Peyer's patch (tissue), 4 donors: ENCODE measurements at regions not wholly inside any gene's neighbourhood (a gene's known extent, or its start where the extent isn't known, plus 50 kb on each side); places are given as distances from the start of the nearest gene placed in this dataset.

Experiments
- DNase-seq, 3 donors: peaks; one replicate each; pipeline ENCODE4 v3.0.0-alpha.2; 2017 to 2019
- H3K27ac ChIP-seq, 4 donors: fragments of 200-600 bp; sonication (generic); one replicate each; pipeline ENCODE4 v1.5.1; 2016 to 2019
- H3K27me3 ChIP-seq, 2 donors: fragments of 200-600 bp; sonication (generic); one replicate each; pipeline ENCODE4 v1.5.1; 2019
- H3K36me3 ChIP-seq, 3 donors: fragments of 200-600 bp; sonication (generic); one replicate each; pipeline ENCODE4 v1.5.1; 2016 to 2019
- H3K4me1 ChIP-seq, 4 donors: fragments of 200-600 bp; sonication (generic); one replicate each; pipeline ENCODE4 v1.5.1; 2016 to 2019
- H3K4me3 ChIP-seq, 4 donors: fragments of 200-600 bp; sonication (generic); 1 replicate in 3 of 4; 2 replicates in 1 of 4; pipeline ENCODE4 v1.5.1; 2016 to 2019; ENCODE audit warnings: mild to moderate bottlenecking in 1 of 4
- H3K9me3 ChIP-seq, 4 donors: fragments of 200-600 bp; sonication (generic); one replicate each; pipeline ENCODE4 v1.5.1; 2016 to 2019; ENCODE audit warnings: mild to moderate bottlenecking in 1 of 4
- CTCF ChIP-seq, 6 experiments: fragments of 450-650 bp in 4 of 6; fragments of 200-600 bp in 2 of 6; sonication (generic) in 1 of 6; IDR thresholded peaks; one replicate each; pipeline ENCODE4 v1.5.1; 2017 to 2019; ENCODE audit warnings: antibody characterized with exemption in 6 of 6, mild to moderate bottlenecking in 3 of 6, moderate library complexity in 1 of 6
- POLR2A ChIP-seq, 2 donors: fragments of 450-650 bp; IDR thresholded peaks; one replicate each; pipeline ENCODE4 v1.5.1; 2017; ENCODE audit warnings: antibody characterized with exemption in 2 of 2, mild to moderate bottlenecking in 2 of 2, moderate library complexity in 2 of 2

GRCh38 chr3:144643771-144644198 is 672.2 kb downstream of the DIPK2A start:
- no peak for DNase-seq
- Histone ChIP-seq H3K27me3 (no peaks in the 10 kb centered on the region), H3K9me3 (no peaks in the 10 kb centered on the region), H3K4me3 (no peak overlapping the region), H3K4me1 (no peaks in the 10 kb centered on the region), H3K27ac (no peak overlapping the region), H3K36me3 (no peaks in the 10 kb centered on the region)
- TF ChIP-seq CTCF (IDR thresholded peaks at IDR 0.05) = no peak
- TF ChIP-seq POLR2A (IDR thresholded peaks at IDR 0.05) = no peak

GRCh38 chr3:144645300-144645699 is 673.7 kb downstream of the DIPK2A start:
- Histone ChIP-seq H3K27me3 (no peaks in the 10 kb centered on the region), H3K4me1 (no peaks in the 10 kb centered on the region), H3K36me3 (no peaks in the 10 kb centered on the region), H3K4me3 (no peak overlapping the region), H3K27ac (no peak overlapping the region), H3K9me3 (no peaks in the 10 kb centered on the region)
- TF ChIP-seq POLR2A (IDR thresholded peaks at IDR 0.05) (no peak), CTCF (IDR thresholded peaks at IDR 0.05) (no peak)
- DNase-seq = no peak

- Histone ChIP-seq H3K27me3 (no peaks in the 10 kb centered on the region), H3K4me1 (no peaks in the 10 kb centered on the region), H3K9me3 (no peaks in the 10 kb centered on the region), H3K27ac (no peak overlapping the region), H3K36me3 (no peaks in the 10 kb centered on the region), H3K4me3 (no peak overlapping the region)
- no peak for TF ChIP-seq CTCF (IDR thresholded peaks at IDR 0.05)
- no peak for TF ChIP-seq POLR2A (IDR thresholded peaks at IDR 0.05)
- DNase-seq = no peak
These were observed 678.8 kb downstream of the DIPK2A start for GRCh38 chr3:144650380-144650779.

GRCh38 chr3:144652573-144652972 is 681.0 kb downstream of the DIPK2A start:
- no peaks in the 10 kb centered on the region for H3K36me3 ChIP-seq
- H3K9me3 ChIP-seq = no peaks in the 10 kb centered on the region
- no peaks in the 10 kb centered on the region for H3K4me1 ChIP-seq
- TF ChIP-seq POLR2A (IDR thresholded peaks at IDR 0.05) (no peak), CTCF (IDR thresholded peaks at IDR 0.05) (no peak)
- no peak overlapping the region for H3K27ac ChIP-seq
- no peak overlapping the region for H3K4me3 ChIP-seq
- no peak for DNase-seq
- no peaks in the 10 kb centered on the region for H3K27me3 ChIP-seq

GRCh38 chr3:144655423-144655822 is 683.8 kb downstream of the DIPK2A start:
- no peak overlapping the region for H3K4me3 ChIP-seq

More at GRCh38 chr3:144655423-144655822, 683.8 kb downstream of the DIPK2A start:
- H3K4me1 ChIP-seq = no peaks in the 10 kb centered on the region
- TF ChIP-seq POLR2A (IDR thresholded peaks at IDR 0.05) = no peak
- no peak for TF ChIP-seq CTCF (IDR thresholded peaks at IDR 0.05)
- no peaks in the 10 kb centered on the region for H3K27me3 ChIP-seq
- no peaks in the 10 kb centered on the region for H3K36me3 ChIP-seq
- no peak for DNase-seq
- no peaks in the 10 kb centered on the region for H3K9me3 ChIP-seq
- no peak overlapping the region for H3K27ac ChIP-seq
